ENCODE measurements at regions not wholly inside any gene's neighbourhood (a gene's known extent, or its start where the extent isn't known, plus 50 kb on each side); places are given as distances from the start of the nearest gene placed in this dataset.
"Not testable (repeated sequence)": the region's sequence is repeated elsewhere in the genome, so short reads cannot be mapped to it uniquely, and the experiment has no call there.

- DNase-seq = not testable (repeated sequence)
Measured at GRCh38 chr4:118505491-118505890, 152.7 kb upstream of the PRSS12 start.

DNA sequence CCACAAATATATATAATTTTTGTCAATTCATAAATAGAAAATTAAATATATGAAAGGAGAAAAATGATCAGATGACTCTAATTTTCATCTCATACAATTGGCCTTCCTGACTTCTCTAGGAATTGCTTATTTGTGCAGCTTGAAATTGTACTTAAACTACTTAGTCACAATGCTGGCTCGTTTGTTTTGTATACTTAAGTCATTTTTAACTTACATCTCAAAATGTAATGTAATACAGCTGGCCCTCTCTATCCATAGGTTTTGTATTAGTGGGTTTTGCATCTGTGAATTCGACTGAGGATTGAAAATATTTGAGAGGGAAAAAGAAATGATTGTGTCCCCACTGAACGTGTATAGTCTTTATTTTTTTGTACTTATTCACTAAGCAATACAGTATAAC is 160.1 kb upstream of the PRSS12 start:
- not testable (repeated sequence) for DNase-seq

- not testable (repeated sequence) for DNase-seq
Measured at GRCh38 chr4:118514332-118514731, 161.5 kb upstream of the PRSS12 start.

GRCh38 chr4:118516107-118516506 is 163.3 kb upstream of the PRSS12 start:
- DNase-seq = not testable (repeated sequence)

DNA sequence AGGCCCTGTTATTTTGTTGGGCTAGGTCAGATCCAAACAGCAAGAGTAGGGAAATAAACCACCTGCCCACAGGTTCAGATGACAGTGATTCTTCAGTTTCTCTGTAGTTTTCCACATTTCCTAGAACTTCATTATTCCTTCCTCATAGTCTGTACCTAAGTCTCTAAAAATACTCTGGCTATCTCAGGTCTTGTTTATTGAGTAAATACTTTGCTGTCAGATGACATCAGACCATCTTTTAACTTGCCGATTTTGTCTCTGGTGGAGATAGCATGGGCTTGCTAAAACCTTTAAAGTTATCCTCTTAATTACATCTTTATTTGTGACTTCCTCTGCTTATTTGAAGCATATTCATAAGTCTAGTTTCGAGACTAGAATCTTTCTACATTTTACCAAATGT is 155.1 kb upstream of the METTL14 start:
- not testable (repeated sequence) for DNase-seq

DNA sequence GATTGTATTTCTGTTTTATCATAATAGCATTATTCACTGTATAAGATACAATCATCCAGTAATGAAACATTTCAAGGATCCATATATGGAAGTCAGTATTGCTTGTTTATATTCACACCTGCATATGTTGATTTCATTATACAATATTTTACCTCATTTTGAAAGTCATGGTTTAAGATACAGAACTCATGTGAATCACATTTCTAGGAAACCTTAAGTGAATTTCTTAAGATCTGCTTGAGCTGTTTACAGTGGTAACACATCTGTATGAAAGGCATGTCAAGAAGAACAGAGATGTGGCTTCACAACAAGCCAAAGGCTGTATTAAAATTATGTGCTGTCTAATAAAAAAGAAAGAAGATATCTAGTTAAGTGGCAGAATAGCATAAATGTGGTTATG is 153.2 kb upstream of the METTL14 start:
- not testable (repeated sequence) for DNase-seq

- not testable (repeated sequence) for DNase-seq
Measured at GRCh38 chr4:118535788-118536187, 149.4 kb upstream of the METTL14 start.

DNA sequence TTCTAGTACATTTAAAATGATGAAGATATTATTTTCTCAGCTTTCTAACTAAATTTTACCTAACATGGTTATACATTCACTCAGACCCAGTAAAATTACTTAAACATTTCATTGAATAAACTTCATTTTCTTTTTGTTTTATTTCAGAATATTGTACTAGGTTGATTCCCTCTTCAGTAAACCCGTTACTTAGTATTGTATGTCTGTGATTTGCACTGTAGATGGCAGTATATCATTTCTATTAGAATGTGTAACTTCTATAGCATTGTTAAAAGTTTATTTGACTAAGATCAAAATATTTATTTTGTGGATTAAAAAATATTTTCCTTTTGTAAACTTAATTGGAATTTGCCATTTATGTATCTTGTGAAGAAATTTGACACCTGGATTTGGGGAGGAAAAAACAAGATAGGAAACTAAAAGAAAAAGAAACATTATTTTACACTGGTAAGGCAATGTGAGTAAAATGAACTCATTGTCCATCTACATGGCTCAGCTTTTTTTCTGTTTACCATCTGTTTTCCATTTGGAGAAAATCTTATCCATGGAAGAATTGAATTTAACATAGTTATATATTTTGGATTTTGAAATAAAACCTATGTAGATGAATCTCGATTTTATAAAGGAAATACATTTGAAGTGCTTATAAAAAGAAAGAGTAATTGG is 145.6 kb upstream of the METTL14 start:
- DNase-seq = not testable (repeated sequence)

DNA sequence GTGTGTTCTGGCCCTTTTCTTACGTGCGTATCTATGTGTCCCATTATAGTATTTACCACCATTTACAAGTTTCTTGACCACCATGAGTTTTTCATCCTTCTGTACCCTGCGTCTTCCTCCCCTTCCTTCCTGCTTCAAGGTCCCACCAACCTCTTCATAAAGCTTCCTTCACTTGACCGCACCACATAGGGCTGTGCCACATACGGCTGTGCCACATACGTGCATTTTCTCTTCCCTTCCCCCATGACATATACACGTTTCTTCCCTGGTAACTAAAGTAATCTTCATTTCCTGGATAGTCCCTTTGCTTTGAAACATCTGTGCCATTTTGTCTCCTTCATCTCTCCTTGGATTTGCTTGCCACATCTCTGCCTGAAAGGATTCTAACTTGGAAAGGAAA is 128.6 kb upstream of the METTL14 start:
- DNase-seq = not testable (repeated sequence)

DNA sequence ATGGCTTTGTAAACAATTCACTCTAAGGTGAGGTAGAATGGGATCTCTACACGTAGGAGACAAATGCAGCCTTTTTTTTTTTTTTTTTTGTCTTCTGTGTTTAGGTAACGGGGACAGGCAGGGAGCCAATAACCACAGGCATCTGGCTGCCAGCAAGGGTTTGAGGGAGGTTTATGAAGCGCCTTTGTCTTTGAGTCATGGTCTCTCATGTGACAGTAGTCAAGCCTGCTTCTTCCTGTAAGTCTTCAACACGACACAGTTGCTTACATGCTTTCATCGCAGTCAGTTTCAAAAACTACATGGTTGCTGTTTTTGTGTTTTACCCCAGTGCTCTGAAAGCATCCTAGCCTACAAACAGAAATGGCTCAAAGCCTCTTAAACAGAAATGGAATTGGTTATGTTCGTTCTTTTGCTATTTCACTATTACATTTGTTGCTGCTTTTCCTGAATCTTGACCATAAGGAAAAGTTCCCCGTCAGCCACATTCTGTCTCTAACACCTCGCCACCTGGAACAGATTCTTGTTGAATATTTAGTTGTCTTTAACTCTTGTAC is 127.8 kb upstream of the METTL14 start:
- no peak for DNase-seq

- not testable (repeated sequence) for DNase-seq
Measured at GRCh38 chr4:118558188-118558587, 127.0 kb upstream of the METTL14 start.

GRCh38 chr4:118561559-118561958 is 123.6 kb upstream of the METTL14 start:
- not testable (repeated sequence) for DNase-seq

- not testable (repeated sequence) for DNase-seq
Measured at GRCh38 chr4:118566003-118566513, 119.1 kb upstream of the METTL14 start.

DNA sequence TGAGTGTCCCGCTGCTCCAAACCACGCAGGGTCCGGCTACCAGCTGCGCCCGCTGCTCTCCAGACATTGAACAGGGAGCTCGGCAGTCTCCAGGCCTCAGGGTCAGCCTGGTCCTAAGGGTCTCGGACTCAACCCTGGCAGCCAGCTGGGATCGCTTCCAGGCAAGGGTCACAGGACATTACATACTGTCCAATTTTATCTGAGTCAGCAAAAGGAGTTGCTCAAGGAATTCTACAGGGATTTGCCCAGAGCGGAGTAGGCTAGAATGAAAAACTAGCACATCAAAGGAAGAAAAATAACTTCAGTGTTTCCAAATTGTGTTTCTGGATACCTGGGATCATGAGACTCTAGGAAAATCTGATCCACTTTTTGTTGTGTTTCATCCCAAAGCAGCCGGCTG is 112.2 kb upstream of the METTL14 start:
- not testable (repeated sequence) for DNase-seq

GRCh38 chr4:118574251-118574913 is 110.8 kb upstream of the METTL14 start:
- DNase-seq = not testable (repeated sequence)

GRCh38 chr4:118575057-118575456 is 110.1 kb upstream of the METTL14 start:
- DNase-seq = not testable (repeated sequence)

DNA sequence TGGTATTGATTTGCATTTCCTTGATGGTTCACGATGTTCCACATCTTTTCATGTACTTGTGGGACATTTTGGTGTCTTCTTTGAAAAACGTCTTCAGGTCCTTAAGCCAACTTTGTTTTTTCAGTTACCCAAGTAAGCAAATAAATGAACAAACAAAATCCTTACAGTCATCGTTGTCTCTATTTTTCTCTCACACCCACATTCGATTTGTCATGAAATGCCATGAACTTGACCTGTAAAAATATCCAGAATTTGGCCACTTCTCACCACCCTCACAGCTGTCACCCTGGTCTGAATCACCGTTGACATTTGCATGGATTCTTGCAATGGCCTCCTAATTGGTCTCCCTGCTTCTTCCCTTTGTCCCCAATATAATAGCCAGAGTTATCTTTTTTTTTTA is 109.5 kb upstream of the METTL14 start:
- DNase-seq = not testable (repeated sequence)

- DNase-seq = not testable (repeated sequence)
Measured at GRCh38 chr4:118576709-118577219, 108.4 kb upstream of the METTL14 start.

DNA sequence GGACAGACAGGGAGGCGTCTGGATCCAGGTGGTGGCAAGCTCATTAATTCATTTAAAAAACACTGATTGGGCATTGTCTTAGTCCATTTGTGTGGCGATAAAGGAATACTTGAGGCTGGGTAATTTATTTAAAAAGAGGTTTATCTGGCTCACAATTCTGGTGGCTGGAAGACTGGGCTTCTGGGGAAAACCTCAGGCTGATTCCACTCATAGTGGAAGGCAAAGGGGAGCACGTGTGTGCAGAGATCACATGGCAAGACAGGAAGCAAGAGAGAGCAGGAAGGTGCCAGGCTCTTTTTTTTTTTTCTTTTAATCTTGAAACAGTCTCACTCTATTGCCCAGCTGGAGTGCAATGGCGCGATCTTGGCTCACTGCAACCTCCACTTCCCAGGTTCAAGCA is 100.2 kb upstream of the METTL14 start:
- no peak for DNase-seq

DNA sequence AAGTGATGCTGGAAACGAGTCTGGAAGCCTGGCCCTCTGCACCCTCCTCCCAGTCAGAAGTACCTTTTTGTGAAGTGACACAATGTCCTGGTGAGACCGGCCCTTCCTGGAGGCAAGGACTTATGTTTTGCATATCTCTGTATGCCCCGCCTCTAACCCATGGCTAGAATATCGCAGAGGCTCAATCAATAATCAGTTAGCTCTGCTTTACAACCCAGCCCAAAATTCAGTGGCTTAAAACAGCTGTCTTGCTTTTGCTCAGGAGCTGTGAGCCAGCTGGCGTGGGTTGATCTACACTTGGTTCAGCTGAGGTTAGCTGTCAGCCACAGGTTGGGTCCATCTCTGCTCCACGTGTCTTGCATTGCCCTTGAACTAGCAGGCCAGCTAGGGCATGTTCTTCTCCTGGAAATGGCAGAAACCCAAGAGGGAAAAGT is 98.8 kb upstream of the METTL14 start:
- no peak for DNase-seq

- DNase-seq = no peak
Measured at GRCh38 chr4:118587116-118587831, 97.9 kb upstream of the METTL14 start.

DNA sequence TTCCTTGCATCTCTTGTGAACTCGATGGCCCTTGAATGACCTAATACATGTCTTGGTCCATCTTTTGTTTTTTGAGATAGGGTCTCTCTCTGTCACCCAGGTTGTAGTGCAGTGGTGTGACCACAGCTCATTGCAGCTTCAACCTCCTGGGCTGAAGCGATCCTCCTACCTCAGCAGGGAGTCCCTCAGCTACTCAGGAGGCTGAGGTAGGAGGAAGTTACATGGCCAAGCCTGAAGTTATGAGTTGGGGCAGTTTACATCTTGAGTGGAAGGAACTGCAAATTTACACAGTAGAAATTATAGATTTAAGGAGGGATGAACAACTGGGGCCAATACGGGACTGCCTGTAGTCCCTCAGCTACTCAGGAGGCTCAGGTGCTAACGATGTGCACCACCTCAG is 97.2 kb upstream of the METTL14 start:
- DNase-seq = no peak

DNA sequence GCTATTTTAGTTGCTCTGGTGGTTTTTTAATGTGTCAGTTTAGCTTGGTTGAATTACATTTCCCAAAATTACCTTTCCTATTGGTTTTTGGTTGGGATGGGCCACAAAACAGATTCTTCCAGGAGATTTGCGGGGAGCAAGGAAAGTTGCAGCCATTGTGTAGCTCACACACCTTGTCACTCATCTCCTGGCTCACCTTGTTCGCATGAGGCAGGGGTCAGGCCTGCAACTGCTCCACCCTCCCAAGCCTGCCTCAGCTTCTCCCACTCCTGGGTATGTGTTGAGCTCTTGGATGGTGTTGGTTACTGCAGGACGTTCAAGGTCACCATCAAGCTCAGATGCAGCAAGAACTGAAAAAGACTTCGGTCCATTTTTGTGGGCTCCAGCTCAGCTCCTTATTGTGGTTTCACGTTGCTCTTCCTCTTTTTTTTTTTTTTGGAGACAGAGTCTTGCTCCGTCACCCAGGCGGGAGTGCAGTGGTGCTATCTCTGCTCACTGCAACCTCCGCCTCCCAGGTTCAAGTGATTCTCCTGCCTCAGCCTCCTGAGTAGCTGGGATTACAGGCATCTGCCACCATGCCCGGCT is 95.6 kb upstream of the METTL14 start:
- no peak for DNase-seq

All from activated T-cell treated with anti-CD3 and anti-CD28 coated beads, Interleukin-2, amount 50 U/mL, for 1 hour (primary cell).